Epidermal melanocyte (primary cell): ENCODE measurements at regions not wholly inside any gene's neighbourhood (a gene's known extent, or its start where the extent isn't known, plus 50 kb on each side); places are given as distances from the start of the nearest gene placed in this dataset.
"Not testable (repeated sequence)": the region's sequence is repeated elsewhere in the genome, so short reads cannot be mapped to it uniquely, and the experiment has no call there.

ENCODE experiments used
- DNase-seq: peaks from one replicate; pipeline ENCODE4 v3.0.0; 2011; ENCODE audit warnings: low spot score; ENCODE audit not compliant: insufficient read length

DNA sequence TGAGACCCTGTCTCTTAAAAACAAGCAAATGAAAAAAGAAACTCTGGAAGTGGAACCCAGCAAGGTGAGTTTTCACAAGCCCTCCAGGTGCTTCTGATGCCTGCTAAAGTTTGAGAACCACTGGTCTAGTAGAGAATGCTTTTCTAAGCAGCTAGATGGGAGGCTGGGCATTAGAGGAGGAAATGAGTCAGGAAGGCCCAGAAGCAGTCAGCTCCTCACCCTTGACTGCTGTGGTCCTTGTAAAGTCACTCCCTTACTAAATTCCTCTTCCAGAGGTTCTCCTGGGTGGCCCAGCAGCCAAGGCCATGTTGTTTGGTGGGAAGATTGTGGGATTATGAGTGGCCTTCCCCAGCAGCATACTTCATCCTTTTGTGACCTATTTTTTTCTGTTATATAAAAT lies 52.0 kb upstream of the FYN start:
- no peak for DNase-seq

GRCh38 chr6:111926731-111927302 lies 53.6 kb upstream of the FYN start:
- DNase-seq: no peak

GRCh38 chr6:111927321-111927720 lies 54.1 kb upstream of the FYN start:
- no peak for DNase-seq

GRCh38 chr6:111928139-111928538 lies 54.9 kb upstream of the FYN start:
- DNase-seq: no peak

GRCh38 chr6:111934611-111935010 lies 61.4 kb upstream of the FYN start:
- DNase-seq: not testable (repeated sequence)

DNA sequence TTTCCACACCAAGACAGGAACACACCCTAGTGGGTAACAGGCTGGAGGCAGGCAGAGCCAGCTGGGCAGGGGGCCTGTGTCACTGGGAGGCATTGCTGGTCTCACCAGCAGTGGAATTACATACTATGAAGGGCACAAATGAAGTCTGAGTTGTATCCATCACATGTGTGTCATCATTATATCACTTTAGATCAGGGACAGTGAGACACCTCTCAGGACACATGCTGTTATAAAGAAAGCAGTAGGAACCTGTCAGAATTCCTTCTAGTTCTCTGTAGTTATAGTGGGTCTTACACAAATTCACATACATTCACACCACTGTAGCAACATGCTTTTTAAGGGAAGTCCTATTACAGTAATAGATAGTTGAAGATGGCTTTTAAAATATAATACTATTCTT lies 63.5 kb upstream of the FYN start:
- DNase-seq: no peak

DNA sequence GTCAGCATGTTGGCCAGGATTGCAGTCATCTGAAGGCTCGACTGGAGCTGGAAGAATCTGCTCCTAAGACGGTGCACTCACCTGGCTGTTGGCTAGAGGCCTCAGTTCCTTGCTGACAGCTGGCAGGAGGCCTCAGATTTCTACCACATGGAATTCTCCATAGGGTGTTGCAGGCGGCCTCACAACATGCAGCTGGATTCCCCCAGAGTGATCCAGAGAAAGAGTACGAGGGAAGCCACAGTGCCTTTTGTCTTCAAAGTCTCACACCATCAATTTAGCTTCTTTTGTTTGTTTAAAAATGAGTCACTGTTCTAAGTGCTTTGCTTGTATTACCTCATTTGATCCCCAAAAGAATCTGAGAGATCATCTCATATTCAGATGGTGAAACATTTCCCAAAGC lies 65.5 kb upstream of the FYN start:
- DNase-seq: no peak

DNA sequence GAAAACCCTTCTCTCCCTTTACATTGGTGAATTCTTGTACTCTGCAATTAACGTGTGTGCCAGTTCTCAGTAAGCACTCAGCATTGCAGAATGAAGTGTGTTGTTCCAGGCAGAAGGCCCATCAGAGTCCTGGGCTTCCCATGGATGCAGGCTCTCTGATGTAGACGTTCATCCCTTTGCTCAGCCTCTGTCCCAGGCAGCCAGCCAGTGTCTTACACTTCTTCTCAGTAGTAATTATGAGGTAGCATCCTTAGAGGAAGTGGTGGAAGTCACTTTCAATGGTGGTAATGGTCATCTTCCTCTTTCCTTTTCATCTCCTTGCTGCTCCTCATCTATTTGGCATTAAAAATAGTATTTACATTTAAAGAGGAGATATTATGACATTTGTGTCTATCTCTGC lies 66.7 kb upstream of the FYN start:
- DNase-seq: no peak

DNA sequence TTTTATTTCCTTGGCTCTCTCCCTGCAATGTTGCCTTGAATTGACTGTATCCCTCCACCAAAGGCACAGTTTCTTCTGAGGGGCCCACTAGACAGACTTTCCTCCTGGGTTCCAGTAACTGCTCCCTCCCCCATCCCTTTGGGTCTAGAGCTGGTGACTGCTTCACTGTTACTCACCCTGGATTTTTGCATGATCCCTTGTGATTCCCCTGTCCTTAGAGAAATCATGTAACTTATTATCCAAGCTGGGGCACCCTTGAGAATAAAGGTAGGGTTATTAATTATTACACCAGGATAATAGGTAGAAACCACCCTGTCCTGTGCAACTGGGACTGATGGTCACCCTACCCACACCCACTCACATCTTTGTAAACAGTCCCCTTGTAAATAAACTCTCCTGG lies 67.5 kb upstream of the FYN start:
- DNase-seq: no peak

DNA sequence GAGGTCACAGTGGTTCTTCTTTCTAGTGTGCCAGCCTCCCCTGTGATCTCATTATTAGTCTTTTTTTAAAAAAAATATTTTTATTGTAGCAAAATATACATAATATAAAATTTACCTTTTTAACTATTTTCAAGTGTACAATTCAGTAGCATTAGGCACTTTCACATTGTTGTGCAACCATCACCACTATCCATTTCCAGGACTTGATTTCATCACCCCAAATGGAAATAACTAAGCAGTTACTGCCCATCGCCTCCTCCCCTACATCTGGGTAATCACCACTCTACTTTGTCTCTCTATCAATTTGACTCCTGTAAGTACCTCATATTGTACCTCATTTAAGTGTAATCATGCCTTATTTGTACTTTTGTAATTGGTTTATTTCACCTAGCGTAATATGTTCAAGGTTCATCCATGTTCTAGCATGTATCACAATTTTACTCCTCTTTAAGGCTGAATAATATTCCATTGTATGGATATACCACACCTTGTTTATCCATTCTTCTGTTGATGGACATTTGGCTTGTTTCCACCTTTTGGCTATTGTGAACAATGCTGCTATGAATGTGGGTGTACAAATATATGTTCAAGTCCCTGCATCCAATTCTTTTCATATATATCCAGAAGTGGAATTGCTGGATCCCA lies 68.6 kb upstream of the FYN start:
- no peak for DNase-seq

GRCh38 chr6:111942561-111942960 lies 69.3 kb upstream of the FYN start:
- DNase-seq: no peak

GRCh38 chr6:111943266-111943665 lies 70.0 kb upstream of the FYN start:
- no peak for DNase-seq

DNA sequence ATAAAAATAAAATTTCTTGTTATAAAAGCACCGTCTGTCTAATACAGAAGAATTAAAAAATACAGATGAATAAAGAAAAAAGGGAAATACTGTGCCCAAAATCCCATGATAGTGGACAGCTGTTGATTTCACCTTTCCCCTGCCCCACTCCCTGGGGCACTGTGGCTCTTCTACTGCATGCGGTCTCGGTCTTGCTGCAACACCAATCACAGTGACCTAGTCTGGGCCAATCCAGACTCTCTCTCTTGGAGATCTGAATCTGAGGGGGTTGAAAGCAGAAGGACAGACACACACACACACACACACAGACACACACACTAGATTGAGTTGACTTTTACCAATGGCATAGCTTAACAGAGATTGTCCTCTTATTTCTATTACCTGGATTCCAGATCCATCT lies 70.5 kb upstream of the FYN start:
- no peak for DNase-seq

- no peak for DNase-seq
These were observed 71.3 kb upstream of the FYN start for GRCh38 chr6:111944541-111944940.

GRCh38 chr6:111949546-111949945 lies 76.3 kb upstream of the FYN start:
- no peak for DNase-seq

GRCh38 chr6:111949984-111950383 lies 76.7 kb upstream of the FYN start:
- DNase-seq: not testable (repeated sequence)

GRCh38 chr6:111950661-111951496 lies 77.6 kb upstream of the FYN start:
- no peak for DNase-seq

- DNase-seq: no peak
These were observed 78.3 kb upstream of the FYN start for GRCh38 chr6:111951497-111952085.

GRCh38 chr6:111952274-111952673 lies 79.0 kb upstream of the FYN start:
- no peak for DNase-seq

GRCh38 chr6:111952821-111953540 lies 79.7 kb upstream of the FYN start:
- DNase-seq: no peak

DNA sequence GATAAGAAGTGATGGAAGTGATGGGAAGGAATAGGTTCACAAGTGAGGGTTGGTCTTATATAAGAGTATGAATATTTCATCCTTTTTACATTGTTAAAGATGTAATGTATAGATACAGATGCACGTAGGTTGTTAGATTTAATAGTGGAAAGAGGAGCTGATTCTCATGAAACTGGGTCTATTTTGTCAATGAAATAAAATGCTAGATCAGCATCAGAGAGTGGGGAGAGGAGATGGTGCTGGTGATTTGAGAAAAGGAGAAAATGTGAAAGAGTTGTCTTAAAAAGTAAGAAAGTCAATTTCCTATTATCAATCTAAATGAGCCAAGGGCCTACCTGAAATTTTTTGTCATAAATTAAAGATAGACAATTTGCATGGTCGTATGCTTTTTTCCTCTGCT lies 82.8 kb upstream of the FYN start:
- DNase-seq: no peak
